Activated T-helper 2 cell treated with anti-CD3 and anti-CD28 coated beads, Interferon-gamma antibody, Interleukin-2, Interleukin-4, amounts not matched to agents 10 μg/mL and 5 μg/mL and 100 μg/mL, durations not matched to agents 14 hours and 24 hours and 36 hours (primary cell): ENCODE measurements at regions not wholly inside any gene's neighbourhood (a gene's known extent, or its start where the extent isn't known, plus 50 kb on each side); places are given as distances from the start of the nearest gene placed in this dataset.

Source experiments
- DNase-seq: peaks from one replicate; pipeline ENCODE4 v3.0.0; 2021; ENCODE audit warnings: low spot score
- H3K27ac Mint-ChIP-seq: one replicate; pipeline ENCODE4 v1.8.0; 2021; ENCODE audit warnings: mixed read lengths
- H3K27me3 Mint-ChIP-seq: one replicate; pipeline ENCODE4 v1.8.0; 2021; ENCODE audit warnings: low read depth, mixed read lengths
- H3K36me3 Mint-ChIP-seq: one replicate; pipeline ENCODE4 v1.8.0; 2021; ENCODE audit warnings: low read depth, mixed read lengths
- H3K4me1 Mint-ChIP-seq: one replicate; pipeline ENCODE4 v1.8.0; 2021; ENCODE audit warnings: low read depth, mixed read lengths
- H3K4me3 Mint-ChIP-seq: one replicate; pipeline ENCODE4 v1.8.0; 2021; ENCODE audit warnings: low read depth, mild to moderate bottlenecking, moderate library complexity, mixed read lengths
- H3K9me3 Mint-ChIP-seq: one replicate; pipeline ENCODE4 v1.8.0; 2021; ENCODE audit warnings: mixed read lengths
- intact Hi-C: fragments of 100-400 bp; cut with micrococcal nuclease; formaldehyde crosslinking; loops from one replicate; pipeline ENCODE4 v1.15.1; 2023

DNA sequence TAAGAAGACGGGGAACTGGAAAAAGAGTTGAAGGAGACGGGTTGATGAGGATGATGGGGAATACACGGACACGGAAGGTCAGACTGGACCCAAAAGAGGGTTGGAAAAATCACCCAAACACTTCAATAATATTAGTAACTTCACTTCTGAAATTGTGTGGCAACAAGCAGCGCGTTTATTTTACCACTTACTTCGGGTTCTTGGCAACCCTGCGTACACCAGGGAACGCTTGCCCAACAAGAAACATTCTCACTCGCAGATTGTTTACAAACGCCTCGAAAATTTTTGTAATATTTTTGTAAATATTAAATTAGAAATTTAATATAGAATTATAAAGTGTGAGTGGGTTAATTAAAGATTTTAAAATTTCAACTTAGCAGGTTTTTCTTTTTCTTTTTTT is 99.5 kb downstream of the CEBPB start:
- no peaks in the 10 kb centered on the region for H3K9me3 Mint-ChIP-seq
- no peak overlapping the region for H3K27ac Mint-ChIP-seq
- no peak overlapping the region for H3K4me3 Mint-ChIP-seq
- H3K27me3 Mint-ChIP-seq: no peaks in the 10 kb centered on the region
- intact Hi-C loops: no loop called here
- no peaks in the 10 kb centered on the region for H3K36me3 Mint-ChIP-seq
- H3K4me1 Mint-ChIP-seq: peaks cover 11% of the 10 kb centered on the region
- no peak for DNase-seq

DNA sequence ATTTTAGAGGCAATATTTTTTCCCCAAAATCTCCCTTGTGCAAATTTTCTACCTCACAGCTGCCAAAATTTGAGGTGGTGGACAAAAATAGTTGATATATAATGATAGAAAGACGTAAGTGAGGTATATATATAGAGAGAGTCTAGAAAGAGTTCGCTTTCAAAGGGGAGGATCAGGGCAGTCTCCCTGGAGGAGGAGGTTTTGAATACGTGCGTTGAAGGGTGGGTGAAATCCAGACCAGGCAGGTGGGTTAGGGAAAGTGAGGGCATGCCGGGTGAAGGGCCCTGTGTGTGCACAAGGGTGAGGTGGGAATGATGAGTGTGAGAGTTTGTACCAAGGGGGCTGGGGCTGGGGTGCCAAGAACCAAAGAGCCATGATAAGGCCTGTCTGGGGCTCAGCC is 100.2 kb downstream of the CEBPB start:
- DNase-seq: no peak

DNA sequence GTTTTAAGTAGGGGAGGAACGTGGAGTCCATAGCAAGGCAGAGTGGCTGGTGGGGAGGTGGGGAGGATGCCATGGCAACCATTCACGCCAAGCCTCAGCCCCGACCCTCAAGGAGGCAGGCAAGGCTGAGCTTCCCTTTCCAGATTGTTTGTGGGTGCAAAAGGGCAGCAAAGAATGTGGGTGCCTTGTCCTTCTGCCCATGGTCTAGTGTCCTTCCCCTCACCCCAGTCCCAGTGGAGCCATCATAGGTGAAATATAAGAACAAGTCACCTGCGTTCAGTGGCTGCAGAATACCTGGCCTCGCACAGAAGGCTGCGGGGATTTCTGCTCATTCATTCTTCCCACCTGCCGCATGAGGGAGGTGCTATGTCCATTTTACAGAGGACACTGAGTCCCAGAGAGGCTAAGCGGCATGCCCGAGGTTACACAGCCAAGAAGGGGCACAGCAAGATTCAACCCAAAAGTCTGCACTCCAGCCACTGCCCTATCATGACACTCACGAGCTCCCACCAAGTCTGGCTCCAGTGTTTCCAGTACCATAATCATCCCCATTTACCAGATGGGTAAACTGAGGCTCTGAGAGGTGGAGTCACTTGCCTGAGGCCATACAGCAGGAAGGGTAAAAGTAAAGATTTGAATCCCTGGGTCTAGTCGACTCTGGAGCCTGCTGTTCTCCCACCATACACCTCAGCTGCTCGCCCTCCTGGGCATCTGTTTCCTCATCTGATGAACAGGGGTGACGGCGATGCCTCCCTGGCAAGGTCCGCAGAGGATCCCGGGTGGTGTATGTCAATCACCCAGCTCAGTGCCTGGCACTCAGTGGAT is 100.8 kb downstream of the CEBPB start:
- peaks cover 2% of the 10 kb centered on the region for H3K4me1 Mint-ChIP-seq
- no peaks in the 10 kb centered on the region for H3K27me3 Mint-ChIP-seq
- intact Hi-C loops: no loop called here
- H3K9me3 Mint-ChIP-seq: no peaks in the 10 kb centered on the region
- DNase-seq: no peak
- H3K4me3 Mint-ChIP-seq: no peak overlapping the region
- H3K27ac Mint-ChIP-seq: no peak overlapping the region
- no peaks in the 10 kb centered on the region for H3K36me3 Mint-ChIP-seq

More for the DNA sequence above, 100.2 kb downstream of the CEBPB start:
- H3K36me3 Mint-ChIP-seq: no peaks in the 10 kb centered on the region
- no peaks in the 10 kb centered on the region for H3K27me3 Mint-ChIP-seq
- H3K4me3 Mint-ChIP-seq: no peak overlapping the region
- H3K9me3 Mint-ChIP-seq: no peaks in the 10 kb centered on the region
- peaks cover 7% of the 10 kb centered on the region for H3K4me1 Mint-ChIP-seq
- H3K27ac Mint-ChIP-seq: no peak overlapping the region
- intact Hi-C loops: no loop called here

DNA sequence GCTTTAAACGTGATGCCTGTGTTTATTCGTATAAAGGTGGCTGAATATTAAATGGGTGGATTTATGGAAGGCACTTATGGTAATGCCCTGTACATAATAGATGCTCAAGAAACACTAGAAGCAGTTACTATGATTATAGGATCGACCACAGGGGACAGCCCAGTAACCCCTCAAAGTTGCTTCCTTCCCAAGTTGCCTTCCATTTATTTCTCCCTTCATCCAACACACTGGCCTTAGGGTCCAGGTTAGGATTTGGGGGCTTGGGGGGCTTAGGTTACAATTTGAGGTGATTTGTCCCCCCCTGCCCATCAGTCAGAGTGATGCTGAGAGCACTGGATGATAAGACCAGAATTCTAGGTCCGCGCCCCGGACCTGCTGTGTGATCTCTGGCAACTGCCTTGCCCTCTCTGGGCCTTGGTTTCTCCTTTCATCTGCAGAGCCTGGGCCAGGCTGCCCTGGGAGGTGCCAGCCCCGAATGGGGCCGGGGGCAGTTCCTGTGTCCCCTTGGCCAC is 101.5 kb downstream of the CEBPB start:
- intact Hi-C loops: no loop called here
- no peaks in the 10 kb centered on the region for H3K27me3 Mint-ChIP-seq
- H3K36me3 Mint-ChIP-seq: no peaks in the 10 kb centered on the region
- no peak for DNase-seq
- no peaks in the 10 kb centered on the region for H3K9me3 Mint-ChIP-seq
- no peaks in the 10 kb centered on the region for H3K4me1 Mint-ChIP-seq
- H3K27ac Mint-ChIP-seq: no peak overlapping the region
- no peak overlapping the region for H3K4me3 Mint-ChIP-seq

DNA sequence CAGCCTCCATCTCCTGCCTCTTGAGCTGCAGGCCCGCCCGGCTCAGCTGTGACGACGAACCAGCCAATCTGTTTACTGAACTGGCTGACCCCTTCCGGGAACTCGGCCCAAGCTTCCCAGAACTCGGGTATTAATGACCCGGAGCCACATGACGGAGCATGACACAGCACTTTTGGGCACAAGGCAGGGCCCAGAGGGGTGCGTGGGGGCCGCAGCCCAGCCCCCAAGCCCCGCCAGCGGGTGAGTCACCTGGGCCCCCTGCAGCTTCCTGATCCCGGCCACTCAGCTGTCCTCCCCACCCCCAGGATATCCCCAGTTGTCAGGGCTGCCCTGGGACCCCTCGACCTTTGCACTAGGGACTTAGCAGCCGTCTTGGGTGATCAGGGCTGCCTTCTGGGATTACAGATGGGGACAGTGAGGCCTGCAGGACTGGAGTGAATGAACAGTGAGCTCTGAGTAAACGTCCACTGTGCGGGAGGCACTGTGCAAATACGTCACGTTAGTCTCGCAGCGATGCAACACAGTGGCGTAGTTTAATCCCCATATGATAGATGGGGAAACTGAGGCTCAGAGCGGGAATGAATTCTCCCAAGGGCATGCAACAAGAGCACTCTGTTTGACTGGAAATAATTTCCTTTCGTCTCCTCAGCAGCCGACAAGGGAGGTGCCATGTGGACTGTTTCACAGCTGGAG is 102.1 kb downstream of the CEBPB start:
- Mint-ChIP-seq H3K9me3 (no peaks in the 10 kb centered on the region), H3K4me3 (no peak overlapping the region), H3K4me1 (peaks cover 4% of the 10 kb centered on the region), H3K27me3 (no peaks in the 10 kb centered on the region), H3K27ac (no peak overlapping the region), H3K36me3 (no peaks in the 10 kb centered on the region)
- no peak for DNase-seq
- intact Hi-C loops: no loop called here

DNA sequence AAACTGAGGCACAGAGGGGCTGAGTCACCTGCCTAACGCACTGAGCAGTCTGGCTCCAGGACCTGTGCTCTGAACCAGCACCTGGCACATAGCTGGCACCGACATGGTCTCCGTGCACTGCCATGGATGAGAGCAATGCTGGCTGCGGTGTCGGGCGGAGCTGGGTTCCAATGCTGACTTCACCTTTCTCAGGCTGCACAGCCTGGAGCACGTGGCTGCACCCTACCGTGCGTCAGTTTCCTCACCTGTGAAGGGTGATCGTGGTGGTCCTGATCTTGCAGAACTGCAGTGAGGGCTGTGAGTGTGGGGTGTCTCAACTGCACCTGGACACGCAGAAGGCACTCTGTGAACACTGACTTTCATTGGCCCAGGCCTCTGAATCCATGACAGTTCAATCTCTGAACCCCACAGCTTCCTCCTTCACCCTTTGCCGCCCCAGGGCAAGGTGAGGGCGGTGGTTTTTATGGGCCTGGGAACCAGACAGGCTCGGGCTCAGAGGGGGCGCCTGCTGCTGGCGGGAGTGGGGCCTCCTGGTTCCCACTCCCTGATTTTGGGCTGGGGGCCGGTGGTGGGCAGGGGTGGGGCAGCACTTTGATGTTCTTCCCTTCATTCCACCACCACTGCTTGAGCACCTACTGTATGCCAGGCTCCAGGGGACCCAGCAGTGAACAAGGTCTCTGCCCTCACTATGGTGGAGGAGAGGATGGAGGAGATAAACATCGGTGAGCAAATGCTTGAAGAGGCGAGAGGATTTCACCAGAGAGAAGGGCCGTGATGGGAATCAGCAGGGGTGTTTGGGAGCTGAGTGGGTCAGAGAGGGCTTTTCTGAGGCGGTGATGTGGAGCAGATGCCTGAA is 102.9 kb downstream of the CEBPB start:
- Mint-ChIP-seq H3K4me3 (no peak overlapping the region), H3K4me1 (peaks cover 11% of the 10 kb centered on the region)
- intact Hi-C loops: no loop called here

DNA sequence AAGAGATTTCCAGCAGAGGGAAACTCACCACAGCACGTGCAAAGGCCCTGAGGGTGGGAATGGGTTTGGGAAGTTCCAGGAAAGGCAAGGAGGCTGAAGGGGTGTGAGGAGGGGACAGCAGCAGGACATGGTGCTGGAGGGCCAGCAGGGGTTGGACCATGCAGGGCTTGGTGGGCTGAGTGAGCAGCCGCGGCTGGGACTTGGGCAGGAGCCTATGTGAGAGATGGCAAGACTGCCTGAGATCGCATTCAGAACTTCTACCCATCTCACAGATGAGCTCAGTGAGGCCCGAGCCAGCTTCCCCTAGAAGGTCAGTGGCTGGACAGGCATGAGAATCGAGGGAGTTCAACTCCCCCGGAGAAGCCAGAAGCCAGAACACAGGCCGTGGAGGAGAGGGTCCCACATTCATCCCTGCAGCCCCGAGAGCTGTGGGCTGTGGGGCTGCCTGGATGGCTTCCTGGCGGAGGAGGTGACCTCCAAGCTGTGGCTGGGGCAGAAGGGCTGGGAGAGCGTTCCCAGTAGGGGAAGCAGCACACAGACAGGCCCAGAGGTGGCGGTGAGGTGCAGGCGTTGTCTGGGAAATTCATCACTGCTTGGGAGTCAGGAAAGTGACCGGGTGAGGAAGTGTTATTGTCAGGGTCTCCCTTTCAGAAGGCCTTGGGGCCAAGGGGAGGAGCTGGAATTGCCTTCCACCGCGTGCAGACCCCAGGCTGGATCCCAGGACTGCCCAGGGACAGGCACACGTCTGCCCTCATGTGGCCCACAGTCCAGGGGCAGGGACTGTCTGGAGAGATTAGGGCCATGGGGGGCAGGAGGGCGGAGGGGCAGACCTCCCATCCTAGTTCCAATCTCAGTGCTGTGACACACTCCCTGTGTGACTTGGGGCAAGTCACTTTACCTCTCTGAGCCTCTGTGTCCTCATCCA is 103.8 kb downstream of the CEBPB start:
- Mint-ChIP-seq H3K27ac (no peak overlapping the region), H3K4me1 (peaks cover 11% of the 10 kb centered on the region), H3K36me3 (no peaks in the 10 kb centered on the region), H3K27me3 (no peaks in the 10 kb centered on the region), H3K9me3 (no peaks in the 10 kb centered on the region), H3K4me3 (no peak overlapping the region)
- intact Hi-C loops: no loop called here
- DNase-seq: no peak

More for the DNA sequence above, 102.9 kb downstream of the CEBPB start:
- no peaks in the 10 kb centered on the region for H3K27me3 Mint-ChIP-seq
- H3K36me3 Mint-ChIP-seq: no peaks in the 10 kb centered on the region
- no peak overlapping the region for H3K27ac Mint-ChIP-seq
- H3K9me3 Mint-ChIP-seq: no peaks in the 10 kb centered on the region
- DNase-seq: no peak

DNA sequence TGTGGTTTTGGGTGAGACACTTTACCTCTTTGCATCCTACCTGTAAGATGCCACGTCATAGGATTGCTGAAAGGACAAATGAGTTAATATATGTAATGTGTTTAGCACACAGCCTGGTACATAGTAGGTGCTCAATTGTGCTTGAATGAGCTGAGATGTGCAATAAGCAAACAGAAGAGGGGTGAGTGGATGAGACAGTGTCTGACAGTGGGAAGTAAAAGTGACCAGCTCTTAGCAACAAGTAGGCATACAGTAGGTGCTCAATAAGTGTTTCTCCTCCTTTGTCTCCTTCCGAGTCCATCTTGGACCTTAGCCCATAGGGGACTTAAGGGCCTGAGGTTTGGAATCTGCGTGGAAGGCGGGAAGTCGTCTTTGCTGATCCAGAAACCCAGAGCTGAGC is 104.7 kb downstream of the CEBPB start:
- intact Hi-C loops: no loop called here

DNA sequence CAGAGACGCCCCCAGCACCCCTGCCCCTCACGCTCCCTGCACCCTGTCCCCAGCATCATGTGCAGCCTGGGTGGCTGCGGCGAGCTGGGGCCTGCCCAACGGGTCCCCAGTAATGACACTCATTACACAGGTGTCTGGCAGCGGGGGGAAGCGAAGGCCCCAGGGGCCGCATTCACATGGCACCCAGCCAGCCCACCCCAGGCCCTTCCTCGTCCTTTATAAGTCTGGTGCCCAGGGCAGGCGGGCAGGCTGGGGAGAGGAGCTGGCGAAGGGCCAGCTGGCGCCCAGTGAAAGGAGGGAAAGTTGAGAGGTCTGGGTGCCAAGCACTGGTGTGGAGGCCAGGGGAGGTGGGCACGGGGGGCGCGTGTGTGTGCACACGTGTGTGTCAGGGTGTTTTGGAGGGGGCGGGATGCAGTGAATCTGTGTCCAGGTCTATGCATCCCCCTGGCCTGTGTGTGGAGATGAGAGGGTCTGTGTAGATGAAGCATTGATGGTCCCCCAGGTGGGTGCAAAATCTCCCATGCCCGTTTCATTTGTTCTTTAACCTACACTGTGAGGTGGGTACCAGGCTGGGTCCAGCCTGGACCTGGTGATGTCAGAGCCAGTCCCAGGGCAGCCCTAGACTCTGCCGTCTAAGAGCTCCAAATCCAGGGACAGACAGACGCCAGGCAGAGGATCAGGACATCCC is 105.3 kb downstream of the CEBPB start:
- Mint-ChIP-seq H3K27ac (peak overlapping the region; percentile 23), H3K36me3 (no peaks in the 10 kb centered on the region), H3K4me1 (peaks cover 11% of the 10 kb centered on the region), H3K9me3 (no peaks in the 10 kb centered on the region), H3K27me3 (peaks cover 5% of the 10 kb centered on the region), H3K4me3 (no peak overlapping the region)
- DNase-seq: no peak
- intact Hi-C loops: no loop called here

More for the DNA sequence above, 104.7 kb downstream of the CEBPB start:
- no peak overlapping the region for H3K27ac Mint-ChIP-seq
- H3K36me3 Mint-ChIP-seq: no peaks in the 10 kb centered on the region
- peaks cover 2% of the 10 kb centered on the region for H3K27me3 Mint-ChIP-seq
- no peak for DNase-seq
- no peak overlapping the region for H3K4me3 Mint-ChIP-seq
- H3K9me3 Mint-ChIP-seq: no peaks in the 10 kb centered on the region
- peaks cover 11% of the 10 kb centered on the region for H3K4me1 Mint-ChIP-seq

DNA sequence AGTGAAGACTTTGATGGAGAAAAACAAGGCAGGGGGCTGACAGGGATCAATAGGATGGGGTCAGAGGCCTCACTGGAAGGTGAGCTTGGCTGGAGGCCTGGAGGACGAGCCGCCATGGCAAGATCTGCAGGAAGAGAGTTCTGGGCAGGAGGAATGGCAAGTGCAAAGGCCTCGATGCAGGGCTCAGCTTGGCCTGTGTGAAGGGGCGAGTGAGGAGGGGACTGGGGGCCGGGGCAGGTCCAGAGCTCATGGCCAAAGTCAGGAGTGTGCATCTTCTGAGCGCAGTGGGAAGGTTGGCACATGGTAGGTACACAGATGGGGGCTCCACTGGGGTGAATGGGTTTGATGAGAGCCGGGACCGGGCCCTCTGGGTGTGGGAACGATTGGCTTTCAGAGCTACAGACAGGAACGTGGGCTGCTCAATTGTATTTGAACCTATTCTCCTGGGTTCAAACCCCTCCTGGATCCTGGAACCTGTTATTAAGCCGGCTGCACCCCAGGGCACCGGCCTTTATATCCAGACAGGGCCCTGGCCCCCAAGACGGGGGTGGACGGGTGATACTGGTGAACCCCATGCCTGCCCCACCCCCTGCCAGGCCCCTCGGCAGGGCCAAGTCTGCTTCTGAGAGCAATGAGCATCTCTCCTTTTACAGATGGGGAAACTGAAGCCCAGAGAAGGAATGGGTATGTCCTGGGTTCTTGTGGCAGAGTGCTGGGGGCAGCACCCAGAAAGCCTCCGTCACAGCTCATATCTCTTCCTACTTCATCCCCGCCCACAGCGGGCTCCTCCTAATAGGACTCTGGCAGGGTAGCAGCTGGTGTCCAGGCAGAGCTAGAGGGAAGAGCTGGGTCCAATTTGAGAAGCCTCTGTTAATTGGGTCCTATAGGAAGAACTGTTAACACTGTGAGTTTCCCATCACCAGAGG is 106.1 kb downstream of the CEBPB start:
- Mint-ChIP-seq H3K27ac (no peak overlapping the region), H3K4me1 (peaks cover 11% of the 10 kb centered on the region), H3K4me3 (no peak overlapping the region), H3K36me3 (no peaks in the 10 kb centered on the region), H3K9me3 (no peaks in the 10 kb centered on the region), H3K27me3 (peaks cover 10% of the 10 kb centered on the region)
- no peak for DNase-seq
- intact Hi-C loops: no loop called here
